GM12801 (cell line): ENCODE measurements at regions not wholly inside any gene's neighbourhood (a gene's known extent, or its start where the extent isn't known, plus 50 kb on each side); places are given as distances from the start of the nearest gene placed in this dataset.

Experiments
- CTCF ChIP-seq: IDR thresholded peaks from one replicate; pipeline ENCODE4 v1.5.1; 2011; ENCODE audit warnings: control low read depth; ENCODE audit not compliant: insufficient read length; ENCODE audit errors: extremely low read depth

GRCh38 chr22:22074634-22075381 is 92.2 kb upstream of the TOP3B start:
- no peak for TF ChIP-seq CTCF

- TF ChIP-seq CTCF: no peak
Measured at GRCh38 chr22:22073769-22074561, 91.4 kb upstream of the TOP3B start.

- no peak for TF ChIP-seq CTCF
Measured at GRCh38 chr22:22072169-22072836, 89.7 kb upstream of the TOP3B start.

GRCh38 chr22:22071455-22071854 is 88.9 kb upstream of the TOP3B start:
- TF ChIP-seq CTCF: no peak

- TF ChIP-seq CTCF: no peak
Measured at GRCh38 chr22:22070371-22070824, 87.8 kb upstream of the TOP3B start.

GRCh38 chr22:22069450-22070370 is 87.1 kb upstream of the TOP3B start:
- no peak for TF ChIP-seq CTCF
